ENCODE measurements at regions not wholly inside any gene's neighbourhood (a gene's known extent, or its start where the extent isn't known, plus 50 kb on each side); places are given as distances from the start of the nearest gene placed in this dataset.

- TF ChIP-seq CTCF (IDR thresholded peaks at IDR 0.05) (no peak), POLR2A (IDR thresholded peaks at IDR 0.05) (no peak)
These were observed 218.5 kb downstream of the PLA2G4A start for GRCh38 chr1:187047298-187047697.
